Parathyroid adenoma (tissue), 2 donors: ENCODE measurements at regions not wholly inside any gene's neighbourhood (a gene's known extent, or its start where the extent isn't known, plus 50 kb on each side); places are given as distances from the start of the nearest gene placed in this dataset.

ENCODE experiments used
- H2AFZ ChIP-seq: fragments of 300-600 bp; sonication (generic); one replicate; pipeline ENCODE4 v1.7.0; 2017; ENCODE audit warnings: antibody characterized with exemption, mild to moderate bottlenecking
- H3K27ac ChIP-seq: fragments of 300-600 bp; sonication (generic); one replicate; pipeline ENCODE4 v1.7.0; 2017
- H3K27me3 ChIP-seq: fragments of 300-600 bp; sonication (generic); one replicate; pipeline ENCODE4 v1.7.0; 2017; ENCODE audit warnings: low read length; ENCODE audit not compliant: control insufficient read depth, insufficient read depth
- H3K36me3 ChIP-seq: fragments of 300-600 bp; sonication (generic); one replicate; pipeline ENCODE4 v1.7.0; 2017; ENCODE audit warnings: low read length; ENCODE audit not compliant: control insufficient read depth, insufficient read depth
- H3K4me1 ChIP-seq: fragments of 300-600 bp; sonication (generic); one replicate; pipeline ENCODE4 v1.7.0; 2017; ENCODE audit warnings: control low read depth
- H3K4me2 ChIP-seq: fragments of 300-600 bp; sonication (generic); one replicate; pipeline ENCODE4 v1.7.0; 2017; ENCODE audit warnings: low read length
- H3K4me3 ChIP-seq: fragments of 300-600 bp; sonication (generic); one replicate; pipeline ENCODE4 v1.7.0; 2017; ENCODE audit warnings: low read depth, low read length
- H3K79me2 ChIP-seq: fragments of 300-600 bp; sonication (generic); one replicate; pipeline ENCODE4 v1.7.0; 2017; ENCODE audit warnings: control low read depth
- H3K9ac ChIP-seq: fragments of 300-600 bp; sonication (generic); one replicate; pipeline ENCODE4 v1.7.0; 2017; ENCODE audit warnings: mild to moderate bottlenecking
- H3K9me3 ChIP-seq: fragments of 300-600 bp; sonication (generic); one replicate; pipeline ENCODE4 v1.7.0; 2017; ENCODE audit warnings: low read length; ENCODE audit not compliant: control insufficient read depth
- CTCF ChIP-seq: fragments of 300-600 bp; sonication (generic); IDR thresholded peaks from one replicate; pipeline ENCODE4 v1.7.0; 2017; ENCODE audit warnings: antibody characterized with exemption, mild to moderate bottlenecking
- donor health status: primary hyperparathyroidism.

GRCh38 chr9:91028166-91028827, 226.7 kb downstream of the SYK start:
- Histone ChIP-seq H3K9ac (no peak overlapping the region), H3K79me2 (no peaks in the 10 kb centered on the region), H3K27ac (no peak overlapping the region), H3K4me1 (peaks cover 4% of the 10 kb centered on the region), H2AFZ (no peak overlapping the region), H3K4me2 (no peak overlapping the region), H3K4me3 (no peak overlapping the region), H3K27me3 (no peaks in the 10 kb centered on the region), H3K9me3 (no peaks in the 10 kb centered on the region), H3K36me3 (no peaks in the 10 kb centered on the region)
- TF ChIP-seq CTCF, result no peak

GRCh38 chr9:91029650-91030361, 228.2 kb downstream of the SYK start:
- no peaks in the 10 kb centered on the region for H3K36me3 ChIP-seq
- H3K4me2 ChIP-seq, result no peak overlapping the region
- no peak overlapping the region for H3K27ac ChIP-seq
- H3K9me3 ChIP-seq, result no peaks in the 10 kb centered on the region
- H3K79me2 ChIP-seq, result no peaks in the 10 kb centered on the region
- TF ChIP-seq CTCF, result no peak
- no peaks in the 10 kb centered on the region for H3K27me3 ChIP-seq
- H3K4me3 ChIP-seq, result no peak overlapping the region
- no peaks in the 10 kb centered on the region for H3K4me1 ChIP-seq
- no peak overlapping the region for H2AFZ ChIP-seq
- no peak overlapping the region for H3K9ac ChIP-seq

- no peaks in the 10 kb centered on the region for H3K9me3 ChIP-seq
These were observed 230.5 kb downstream of the SYK start for GRCh38 chr9:91032121-91032531.

GRCh38 chr9:91033270-91033669, 231.7 kb downstream of the SYK start:
- no peak overlapping the region for H3K9ac ChIP-seq
- H3K36me3 ChIP-seq, result no peaks in the 10 kb centered on the region
- H3K4me3 ChIP-seq, result no peak overlapping the region
- H3K4me1 ChIP-seq, result no peaks in the 10 kb centered on the region
- H3K79me2 ChIP-seq, result no peaks in the 10 kb centered on the region
- no peak overlapping the region for H3K27ac ChIP-seq
- no peaks in the 10 kb centered on the region for H3K27me3 ChIP-seq
- TF ChIP-seq CTCF, result no peak
- no peak overlapping the region for H3K4me2 ChIP-seq
- no peaks in the 10 kb centered on the region for H3K9me3 ChIP-seq
- no peak overlapping the region for H2AFZ ChIP-seq

More at GRCh38 chr9:91032121-91032531, 230.5 kb downstream of the SYK start:
- no peak overlapping the region for H3K9ac ChIP-seq
- no peak overlapping the region for H2AFZ ChIP-seq
- H3K4me2 ChIP-seq, result no peak overlapping the region
- no peak overlapping the region for H3K27ac ChIP-seq
- no peaks in the 10 kb centered on the region for H3K79me2 ChIP-seq
- no peaks in the 10 kb centered on the region for H3K27me3 ChIP-seq
- H3K4me1 ChIP-seq, result no peaks in the 10 kb centered on the region
- H3K36me3 ChIP-seq, result no peaks in the 10 kb centered on the region
- TF ChIP-seq CTCF, result no peak
- H3K4me3 ChIP-seq, result no peak overlapping the region
